ENCODE measurements at regions not wholly inside any gene's neighbourhood (a gene's known extent, or its start where the extent isn't known, plus 50 kb on each side); places are given as distances from the start of the nearest gene placed in this dataset.

DNA sequence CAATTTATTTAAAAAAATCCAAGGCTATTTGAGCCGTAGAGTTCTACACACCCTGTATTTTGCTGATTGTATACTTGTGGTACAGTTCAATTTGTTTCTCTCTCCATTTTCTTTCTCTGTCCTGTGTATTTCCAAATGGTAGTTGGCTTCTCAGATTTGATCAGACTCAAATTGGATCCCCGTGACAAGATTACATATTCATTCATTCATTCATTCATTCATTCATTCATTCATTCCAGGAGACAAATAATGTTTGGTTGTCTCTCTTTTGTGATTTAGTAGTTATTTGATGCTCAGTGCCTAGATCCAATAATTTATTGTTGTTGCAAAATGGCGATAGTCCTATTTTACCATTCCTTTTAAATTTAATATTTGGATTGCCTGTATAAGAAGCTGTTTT is 292.8 kb upstream of the RIOK2 start:
- H2BK15ac ChIP-seq (ENCODE audit: low read depth, low read length) = no peak overlapping the region
- H3K4me1 ChIP-seq (ENCODE audit: control insufficient read depth, insufficient read depth, low read length) = no peaks in the 10 kb centered on the region
- no peak overlapping the region for H2AK9ac ChIP-seq (replicated peaks; ENCODE audit: low read depth, low read length, poor library complexity)
- dilution Hi-C loops (cut with HindIII; ENCODE audit: low sequenced_read_pairs, unreplicated experiment) (no loop called here), intact Hi-C loops (cut with micrococcal nuclease) (no loop called here), in situ Hi-C loops (cut with MboI; ENCODE audit: low sequenced_read_pairs) (no loop called here)
- H2AFZ ChIP-seq (replicated peaks; ENCODE audit: low read length, poor library complexity) = no peak overlapping the region
- no peaks in the 10 kb centered on the region for H3K27me3 ChIP-seq (ENCODE audit: control insufficient read depth, insufficient read depth, low read length)
- H3K9ac ChIP-seq (ENCODE audit: low read depth, low read length) = no peak overlapping the region
- no peak overlapping the region for H3K4me3 ChIP-seq (ENCODE audit: insufficient read depth, low read depth, low read length)
- H3K23ac ChIP-seq (ENCODE audit: low read depth, low read length) = no peak overlapping the region
- H2BK5ac ChIP-seq (ENCODE audit: low read depth, low read length, poor library complexity, severe bottlenecking) = no peak overlapping the region
- no peaks in the 10 kb centered on the region for H3K36me3 ChIP-seq (ENCODE audit: control insufficient read depth, insufficient read depth, low read length)
- no peaks in the 10 kb centered on the region for H3K9me1 ChIP-seq (ENCODE audit: insufficient read depth, low read length)
- no CpG with 5 or more reads among the region's 3 CpGs for WGBS, 2 experiments (ENCODE audit: extremely low coverage in 2 of 2, insufficient read length in 1 of 2)
- TF ChIP-seq RAD21 (IDR thresholded peaks at IDR 0.05; ENCODE audit: low read length) (no peak), NFE2L2 (IDR thresholded peaks at IDR 0.05; ENCODE audit: low read depth, low read length) (no peak), SMC3 (IDR thresholded peaks at IDR 0.05; ENCODE audit: low read depth, low read length) (no peak), FOS (IDR thresholded peaks at IDR 0.05; ENCODE audit: low read depth, low read length) (no peak), CEBPB (IDR thresholded peaks at IDR 0.05; ENCODE audit: low read depth, low read length) (no peak), CHD1 (IDR thresholded peaks at IDR 0.05; ENCODE audit: low read depth, low read length) (no peak), POLR2A (IDR thresholded peaks at IDR 0.05; ENCODE audit: low read depth, low read length) (no peak), BHLHE40 (IDR thresholded peaks at IDR 0.05; ENCODE audit: low read depth, low read length) (no peak), RFX5 (IDR thresholded peaks at IDR 0.05; ENCODE audit: low read depth, low read length) (no peak), MAZ (IDR thresholded peaks at IDR 0.05; ENCODE audit: borderline replicate concordance, low read depth, low read length) (no peak), MXI1 (IDR thresholded peaks at IDR 0.05; ENCODE audit: borderline replicate concordance, low read depth, low read length) (no peak)
- TF ChIP-seq, protein P1, sequence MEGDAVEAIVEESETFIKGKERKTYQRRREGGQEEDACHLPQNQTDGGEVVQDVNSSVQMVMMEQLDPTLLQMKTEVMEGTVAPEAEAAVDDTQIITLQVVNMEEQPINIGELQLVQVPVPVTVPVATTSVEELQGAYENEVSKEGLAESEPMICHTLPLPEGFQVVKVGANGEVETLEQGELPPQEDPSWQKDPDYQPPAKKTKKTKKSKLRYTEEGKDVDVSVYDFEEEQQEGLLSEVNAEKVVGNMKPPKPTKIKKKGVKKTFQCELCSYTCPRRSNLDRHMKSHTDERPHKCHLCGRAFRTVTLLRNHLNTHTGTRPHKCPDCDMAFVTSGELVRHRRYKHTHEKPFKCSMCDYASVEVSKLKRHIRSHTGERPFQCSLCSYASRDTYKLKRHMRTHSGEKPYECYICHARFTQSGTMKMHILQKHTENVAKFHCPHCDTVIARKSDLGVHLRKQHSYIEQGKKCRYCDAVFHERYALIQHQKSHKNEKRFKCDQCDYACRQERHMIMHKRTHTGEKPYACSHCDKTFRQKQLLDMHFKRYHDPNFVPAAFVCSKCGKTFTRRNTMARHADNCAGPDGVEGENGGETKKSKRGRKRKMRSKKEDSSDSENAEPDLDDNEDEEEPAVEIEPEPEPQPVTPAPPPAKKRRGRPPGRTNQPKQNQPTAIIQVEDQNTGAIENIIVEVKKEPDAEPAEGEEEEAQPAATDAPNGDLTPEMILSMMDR (conservative IDR thresholded peaks at IDR 0.05; ENCODE audit: low read depth, low read length) = no peak
- TF ChIP-seq, protein P2, sequence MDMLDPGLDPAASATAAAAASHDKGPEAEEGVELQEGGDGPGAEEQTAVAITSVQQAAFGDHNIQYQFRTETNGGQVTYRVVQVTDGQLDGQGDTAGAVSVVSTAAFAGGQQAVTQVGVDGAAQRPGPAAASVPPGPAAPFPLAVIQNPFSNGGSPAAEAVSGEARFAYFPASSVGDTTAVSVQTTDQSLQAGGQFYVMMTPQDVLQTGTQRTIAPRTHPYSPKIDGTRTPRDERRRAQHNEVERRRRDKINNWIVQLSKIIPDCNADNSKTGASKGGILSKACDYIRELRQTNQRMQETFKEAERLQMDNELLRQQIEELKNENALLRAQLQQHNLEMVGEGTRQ (IDR thresholded peaks at IDR 0.05; ENCODE audit: low read depth, low read length) = no peak
- TF ChIP-seq, protein P3, sequence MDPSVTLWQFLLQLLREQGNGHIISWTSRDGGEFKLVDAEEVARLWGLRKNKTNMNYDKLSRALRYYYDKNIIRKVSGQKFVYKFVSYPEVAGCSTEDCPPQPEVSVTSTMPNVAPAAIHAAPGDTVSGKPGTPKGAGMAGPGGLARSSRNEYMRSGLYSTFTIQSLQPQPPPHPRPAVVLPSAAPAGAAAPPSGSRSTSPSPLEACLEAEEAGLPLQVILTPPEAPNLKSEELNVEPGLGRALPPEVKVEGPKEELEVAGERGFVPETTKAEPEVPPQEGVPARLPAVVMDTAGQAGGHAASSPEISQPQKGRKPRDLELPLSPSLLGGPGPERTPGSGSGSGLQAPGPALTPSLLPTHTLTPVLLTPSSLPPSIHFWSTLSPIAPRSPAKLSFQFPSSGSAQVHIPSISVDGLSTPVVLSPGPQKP (IDR thresholded peaks at IDR 0.05; ENCODE audit: borderline replicate concordance, low read depth, low read length) = no peak
- no peak overlapping the region for H3K27ac ChIP-seq (ENCODE audit: insufficient read depth, low read length)
- H3K56ac ChIP-seq (ENCODE audit: extremely low read depth, insufficient read depth, low read length) = no peak overlapping the region
- DNase-seq (no peak), ATAC-seq (ENCODE audit: low read depth) (no peak)
- H4K5ac ChIP-seq (ENCODE audit: low read depth, low read length) = no peak overlapping the region
- H3K4ac ChIP-seq (ENCODE audit: low read depth, low read length) = no peak overlapping the region
- ChIA-PET CTCF (interaction anchor here (0.5 kb wide), 1 partner anchor 107 kb away, joined by 4 read pairs; no protein-coding TSS in a partner anchor), POLR2A (ENCODE audit: unreplicated experiment) (no interaction called here)
- H4K8ac ChIP-seq (ENCODE audit: low read depth in 2 of 2, low read length in 2 of 2) = no peak overlapping the region
- no peak overlapping the region for H2BK20ac ChIP-seq (ENCODE audit: low read depth, low read length)
- no TSS peak for BruUV-seq (replicated peaks)
- no peaks in the 10 kb centered on the region for H4K20me1 ChIP-seq (ENCODE audit: insufficient read depth, low read length)
- no peak overlapping the region for H3K4me2 ChIP-seq (ENCODE audit: low read depth, low read length)
- peaks cover 3% of the 10 kb centered on the region; the same call in 1 of the 2 replicates for H3K9me3 ChIP-seq (ENCODE audit: control insufficient read depth, insufficient read depth, low read length)
- no peak overlapping the region for H3K18ac ChIP-seq (ENCODE audit: low read depth, low read length)
- no peaks in the 10 kb centered on the region for H3K79me1 ChIP-seq (ENCODE audit: low read depth in 1 of 2, low read length in 2 of 2)
- H2BK120ac ChIP-seq (ENCODE audit: low read depth, low read length) = no peak overlapping the region
- H3K14ac ChIP-seq (replicated peaks; ENCODE audit: low read depth, low read length) = no peak overlapping the region
- H4K91ac ChIP-seq (ENCODE audit: insufficient read depth, low read depth, low read length) = no peak overlapping the region
- H2AK5ac ChIP-seq (ENCODE audit: low read depth, low read length) = no peak overlapping the region
